ENCODE measurements at regions not wholly inside any gene's neighbourhood (a gene's known extent, or its start where the extent isn't known, plus 50 kb on each side); places are given as distances from the start of the nearest gene placed in this dataset.

DNA sequence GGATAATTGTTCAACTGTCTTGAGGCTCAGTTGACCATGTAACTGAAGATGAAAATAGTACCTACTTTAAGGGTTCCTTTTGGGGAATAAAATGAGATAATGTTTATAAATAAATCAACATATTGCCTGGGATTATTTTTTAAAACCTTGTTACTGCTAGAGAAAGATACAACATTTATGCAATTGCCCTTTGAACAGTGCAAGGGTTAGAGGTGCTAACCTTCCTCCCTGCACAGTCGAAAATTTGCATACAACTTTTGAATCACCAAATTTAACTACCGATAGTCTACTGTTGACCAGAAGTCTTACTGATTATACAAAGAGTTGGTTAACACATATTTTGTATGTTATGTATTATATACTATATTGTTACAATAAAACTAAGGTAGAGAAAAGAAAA is 750.0 kb downstream of the EFNB2 start (continued):
- TF ChIP-seq, protein P1, sequence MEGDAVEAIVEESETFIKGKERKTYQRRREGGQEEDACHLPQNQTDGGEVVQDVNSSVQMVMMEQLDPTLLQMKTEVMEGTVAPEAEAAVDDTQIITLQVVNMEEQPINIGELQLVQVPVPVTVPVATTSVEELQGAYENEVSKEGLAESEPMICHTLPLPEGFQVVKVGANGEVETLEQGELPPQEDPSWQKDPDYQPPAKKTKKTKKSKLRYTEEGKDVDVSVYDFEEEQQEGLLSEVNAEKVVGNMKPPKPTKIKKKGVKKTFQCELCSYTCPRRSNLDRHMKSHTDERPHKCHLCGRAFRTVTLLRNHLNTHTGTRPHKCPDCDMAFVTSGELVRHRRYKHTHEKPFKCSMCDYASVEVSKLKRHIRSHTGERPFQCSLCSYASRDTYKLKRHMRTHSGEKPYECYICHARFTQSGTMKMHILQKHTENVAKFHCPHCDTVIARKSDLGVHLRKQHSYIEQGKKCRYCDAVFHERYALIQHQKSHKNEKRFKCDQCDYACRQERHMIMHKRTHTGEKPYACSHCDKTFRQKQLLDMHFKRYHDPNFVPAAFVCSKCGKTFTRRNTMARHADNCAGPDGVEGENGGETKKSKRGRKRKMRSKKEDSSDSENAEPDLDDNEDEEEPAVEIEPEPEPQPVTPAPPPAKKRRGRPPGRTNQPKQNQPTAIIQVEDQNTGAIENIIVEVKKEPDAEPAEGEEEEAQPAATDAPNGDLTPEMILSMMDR (conservative IDR thresholded peaks at IDR 0.05; ENCODE audit: low read depth in 2 of 2), result no peak
- no peak for TF ChIP-seq JUNB (IDR thresholded peaks at IDR 0.05; ENCODE audit: unreplicated experiment)
- TF ChIP-seq CREB1 (CRISPR knock-in tag; IDR thresholded peaks at IDR 0.05; ENCODE audit: low read depth), result no peak

DNA sequence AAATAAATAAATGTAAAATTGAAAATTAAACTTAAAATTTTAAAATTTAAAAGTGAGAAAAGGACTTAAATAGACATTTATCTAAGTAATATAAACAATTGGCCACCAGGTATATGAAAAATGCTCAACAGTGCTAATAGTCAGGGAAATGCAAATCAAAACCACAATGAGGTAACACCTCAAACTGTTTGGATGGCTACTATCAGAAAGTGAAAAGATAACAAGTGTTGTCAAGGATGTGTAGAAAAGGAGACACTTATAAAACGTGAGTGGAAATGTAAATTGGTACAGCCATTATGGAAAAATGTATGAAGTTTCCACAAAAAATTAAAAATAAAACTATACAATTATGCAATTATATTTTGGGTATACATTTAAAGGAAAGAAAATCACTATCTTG is 752.2 kb downstream of the EFNB2 start:
- no peaks in the 10 kb centered on the region for H3K4me1 ChIP-seq (ENCODE audit: insufficient read depth)
- no peaks in the 10 kb centered on the region for H3K79me2 ChIP-seq (replicated peaks; ENCODE audit: insufficient read depth)
- H3K27ac ChIP-seq (ENCODE audit: low read depth), result no peak overlapping the region
- no peaks in the 10 kb centered on the region for H3K27me3 ChIP-seq (ENCODE audit: insufficient read depth)
- no peaks in the 10 kb centered on the region for H3K9me3 Mint-ChIP-seq
- no peak for DNase-seq (ENCODE audit: low spot score)
- 0 out of 3 replicates have a peak, but pooled peaks cover 6% of the 10 kb centered on the region for H3K4me1 Mint-ChIP-seq
- H3K4me3 Mint-ChIP-seq, result no peak overlapping the region
- TF ChIP-seq, protein P2, sequence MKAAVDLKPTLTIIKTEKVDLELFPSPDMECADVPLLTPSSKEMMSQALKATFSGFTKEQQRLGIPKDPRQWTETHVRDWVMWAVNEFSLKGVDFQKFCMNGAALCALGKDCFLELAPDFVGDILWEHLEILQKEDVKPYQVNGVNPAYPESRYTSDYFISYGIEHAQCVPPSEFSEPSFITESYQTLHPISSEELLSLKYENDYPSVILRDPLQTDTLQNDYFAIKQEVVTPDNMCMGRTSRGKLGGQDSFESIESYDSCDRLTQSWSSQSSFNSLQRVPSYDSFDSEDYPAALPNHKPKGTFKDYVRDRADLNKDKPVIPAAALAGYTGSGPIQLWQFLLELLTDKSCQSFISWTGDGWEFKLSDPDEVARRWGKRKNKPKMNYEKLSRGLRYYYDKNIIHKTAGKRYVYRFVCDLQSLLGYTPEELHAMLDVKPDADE (IDR thresholded peaks at IDR 0.05), result no peak
- TF ChIP-seq, protein P3, sequence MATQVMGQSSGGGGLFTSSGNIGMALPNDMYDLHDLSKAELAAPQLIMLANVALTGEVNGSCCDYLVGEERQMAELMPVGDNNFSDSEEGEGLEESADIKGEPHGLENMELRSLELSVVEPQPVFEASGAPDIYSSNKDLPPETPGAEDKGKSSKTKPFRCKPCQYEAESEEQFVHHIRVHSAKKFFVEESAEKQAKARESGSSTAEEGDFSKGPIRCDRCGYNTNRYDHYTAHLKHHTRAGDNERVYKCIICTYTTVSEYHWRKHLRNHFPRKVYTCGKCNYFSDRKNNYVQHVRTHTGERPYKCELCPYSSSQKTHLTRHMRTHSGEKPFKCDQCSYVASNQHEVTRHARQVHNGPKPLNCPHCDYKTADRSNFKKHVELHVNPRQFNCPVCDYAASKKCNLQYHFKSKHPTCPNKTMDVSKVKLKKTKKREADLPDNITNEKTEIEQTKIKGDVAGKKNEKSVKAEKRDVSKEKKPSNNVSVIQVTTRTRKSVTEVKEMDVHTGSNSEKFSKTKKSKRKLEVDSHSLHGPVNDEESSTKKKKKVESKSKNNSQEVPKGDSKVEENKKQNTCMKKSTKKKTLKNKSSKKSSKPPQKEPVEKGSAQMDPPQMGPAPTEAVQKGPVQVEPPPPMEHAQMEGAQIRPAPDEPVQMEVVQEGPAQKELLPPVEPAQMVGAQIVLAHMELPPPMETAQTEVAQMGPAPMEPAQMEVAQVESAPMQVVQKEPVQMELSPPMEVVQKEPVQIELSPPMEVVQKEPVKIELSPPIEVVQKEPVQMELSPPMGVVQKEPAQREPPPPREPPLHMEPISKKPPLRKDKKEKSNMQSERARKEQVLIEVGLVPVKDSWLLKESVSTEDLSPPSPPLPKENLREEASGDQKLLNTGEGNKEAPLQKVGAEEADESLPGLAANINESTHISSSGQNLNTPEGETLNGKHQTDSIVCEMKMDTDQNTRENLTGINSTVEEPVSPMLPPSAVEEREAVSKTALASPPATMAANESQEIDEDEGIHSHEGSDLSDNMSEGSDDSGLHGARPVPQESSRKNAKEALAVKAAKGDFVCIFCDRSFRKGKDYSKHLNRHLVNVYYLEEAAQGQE (IDR thresholded peaks at IDR 0.05; ENCODE audit: unreplicated experiment), result no peak
- H3K27me3 Mint-ChIP-seq (ENCODE audit: insufficient read depth, low read depth, poor library complexity), result no peaks in the 10 kb centered on the region
- H3K9me2 ChIP-seq (ENCODE audit: insufficient read depth), result no peaks in the 10 kb centered on the region
- no peaks in the 10 kb centered on the region for H3F3A ChIP-seq (replicated peaks; ENCODE audit: low read depth)
- H3K36me3 Mint-ChIP-seq (ENCODE audit: low read depth), result no peaks in the 10 kb centered on the region
- ATAC-seq, result no peak
- H3K4me2 ChIP-seq, result no peak overlapping the region
- no peak overlapping the region for H3K27ac Mint-ChIP-seq
- H4K20me1 ChIP-seq (replicated peaks; ENCODE audit: insufficient read depth), result no peaks in the 10 kb centered on the region
- H3K36me3 ChIP-seq (ENCODE audit: insufficient read depth), result no peaks in the 10 kb centered on the region
- no peak overlapping the region for H3K4me3 ChIP-seq
- no peak overlapping the region for H2AFZ ChIP-seq

DNA sequence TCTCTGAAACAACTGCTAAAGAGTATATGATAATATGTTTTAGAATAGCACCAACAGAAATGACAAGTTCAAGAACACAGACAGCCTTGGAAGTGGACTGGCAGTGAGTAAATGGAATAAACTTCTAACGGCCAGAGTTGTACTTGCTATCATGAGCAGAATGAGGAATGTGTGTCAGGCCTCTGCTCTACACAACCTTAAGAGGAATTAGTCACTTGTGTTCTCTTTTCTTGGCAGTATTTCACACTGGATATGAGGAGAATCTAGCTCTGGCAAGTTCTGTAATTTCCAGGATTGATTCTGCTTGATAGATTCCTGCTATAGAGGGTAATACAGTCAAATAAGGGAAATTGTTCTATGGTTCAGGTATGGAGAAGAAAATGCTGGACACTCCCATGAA is 757.3 kb downstream of the EFNB2 start:
- Mint-ChIP-seq H3K4me1 (peaks cover 27% of the 10 kb centered on the region), H3K9me3 (no peaks in the 10 kb centered on the region), H3K27ac (no peak overlapping the region), H3K27me3 (ENCODE audit: insufficient read depth, low read depth, poor library complexity) (no peaks in the 10 kb centered on the region), H3K36me3 (ENCODE audit: low read depth) (no peaks in the 10 kb centered on the region), H3K4me3 (no peak overlapping the region)
- no peak overlapping the region for H3K27ac ChIP-seq (ENCODE audit: low read depth)
- ATAC-seq, result no peak
- H3K79me2 ChIP-seq (replicated peaks; ENCODE audit: insufficient read depth), result no peaks in the 10 kb centered on the region
- no peaks in the 10 kb centered on the region for H3K9me2 ChIP-seq (ENCODE audit: insufficient read depth)
- H3K4me3 ChIP-seq, result no peak overlapping the region
- H3K4me1 ChIP-seq (ENCODE audit: insufficient read depth), result peaks cover 14% of the 10 kb centered on the region
- H3F3A ChIP-seq (replicated peaks; ENCODE audit: low read depth), result no peaks in the 10 kb centered on the region
- no peak overlapping the region for H3K4me2 ChIP-seq
- no peaks in the 10 kb centered on the region for H4K20me1 ChIP-seq (replicated peaks; ENCODE audit: insufficient read depth)
- no peak for DNase-seq (ENCODE audit: low spot score)
- TF ChIP-seq STAT1 (IDR thresholded peaks at IDR 0.05; ENCODE audit: unreplicated experiment), result no peak
- H3K36me3 ChIP-seq (ENCODE audit: insufficient read depth), result no peaks in the 10 kb centered on the region
- no peaks in the 10 kb centered on the region for H3K27me3 ChIP-seq (ENCODE audit: insufficient read depth)
- no peak overlapping the region for H2AFZ ChIP-seq

All from GM23338 (cell line).